ENCODE measurements at regions not wholly inside any gene's neighbourhood (a gene's known extent, or its start where the extent isn't known, plus 50 kb on each side); places are given as distances from the start of the nearest gene placed in this dataset.

GRCh38 chr10:53547364-53547763 lies 774.8 kb upstream of the MBL2 start:
- H3K36me3 ChIP-seq (ENCODE audit: insufficient read depth, low read length), result no peaks in the 10 kb centered on the region
- H3K79me2 ChIP-seq (ENCODE audit: insufficient read depth, low read length), result no peaks in the 10 kb centered on the region
- H3K9me3 ChIP-seq (ENCODE audit: insufficient read depth, low read length, severe bottlenecking), result no peaks in the 10 kb centered on the region
- no peak overlapping the region for H3K27ac ChIP-seq (ENCODE audit: low read length)
- TF ChIP-seq EZH2 (IDR thresholded peaks at IDR 0.05; ENCODE audit: borderline replicate concordance, low read depth, low read length, severe bottlenecking) (no peak), CTCF (IDR thresholded peaks at IDR 0.05; ENCODE audit: borderline replicate concordance, extremely low read depth, low read length, poor library complexity, severe bottlenecking) (no peak)
- H3K4me1 ChIP-seq (ENCODE audit: insufficient read depth, low read length), result no peaks in the 10 kb centered on the region
- H3K4me3 ChIP-seq (ENCODE audit: low read depth in 1 of 2, low read length in 2 of 2), result no peak overlapping the region
- H3K4me2 ChIP-seq (ENCODE audit: insufficient read depth, low read length), result no peak overlapping the region
- H4K20me1 ChIP-seq (ENCODE audit: insufficient read depth, low read length), result no peaks in the 10 kb centered on the region
- H3K27me3 ChIP-seq (ENCODE audit: insufficient read depth, low read length, poor library complexity), result no peaks in the 10 kb centered on the region
- no peak overlapping the region for H2AFZ ChIP-seq (ENCODE audit: low read depth, low read length)
- ATAC-seq (ENCODE audit: insufficient read depth, low read depth) (no peak), DNase-seq (no peak)
- H3K9ac ChIP-seq (ENCODE audit: low read depth, low read length), result no peak overlapping the region

- Histone ChIP-seq H3K79me2 (ENCODE audit: insufficient read depth, low read length) (no peaks in the 10 kb centered on the region), H3K27me3 (ENCODE audit: insufficient read depth, low read length, poor library complexity) (no peaks in the 10 kb centered on the region), H3K27ac (ENCODE audit: low read length) (no peak overlapping the region), H4K20me1 (ENCODE audit: insufficient read depth, low read length) (no peaks in the 10 kb centered on the region), H3K36me3 (ENCODE audit: insufficient read depth, low read length) (no peaks in the 10 kb centered on the region), H3K4me3 (ENCODE audit: low read depth in 1 of 2, low read length in 2 of 2) (no peak overlapping the region), H2AFZ (ENCODE audit: low read depth, low read length) (no peak overlapping the region), H3K9ac (ENCODE audit: low read depth, low read length) (no peak overlapping the region), H3K9me3 (ENCODE audit: insufficient read depth, low read length, severe bottlenecking) (no peaks in the 10 kb centered on the region), H3K4me1 (ENCODE audit: insufficient read depth, low read length) (no peaks in the 10 kb centered on the region), H3K4me2 (ENCODE audit: insufficient read depth, low read length) (no peak overlapping the region)
- ATAC-seq (ENCODE audit: insufficient read depth, low read depth), result no peak
- no peak for DNase-seq
- TF ChIP-seq EZH2 (IDR thresholded peaks at IDR 0.05; ENCODE audit: borderline replicate concordance, low read depth, low read length, severe bottlenecking) (no peak), CTCF (IDR thresholded peaks at IDR 0.05; ENCODE audit: borderline replicate concordance, extremely low read depth, low read length, poor library complexity, severe bottlenecking) (no peak)
Measured at GRCh38 chr10:53543410-53543809, 770.8 kb upstream of the MBL2 start.

GRCh38 chr10:53537508-53537907 lies 764.9 kb upstream of the MBL2 start:
- Histone ChIP-seq H3K4me1 (ENCODE audit: insufficient read depth, low read length) (no peaks in the 10 kb centered on the region), H3K79me2 (ENCODE audit: insufficient read depth, low read length) (no peaks in the 10 kb centered on the region), H3K36me3 (ENCODE audit: insufficient read depth, low read length) (no peaks in the 10 kb centered on the region), H3K4me3 (ENCODE audit: low read depth in 1 of 2, low read length in 2 of 2) (no peak overlapping the region), H3K9me3 (ENCODE audit: insufficient read depth, low read length, severe bottlenecking) (no peaks in the 10 kb centered on the region), H3K9ac (ENCODE audit: low read depth, low read length) (no peak overlapping the region), H4K20me1 (ENCODE audit: insufficient read depth, low read length) (no peaks in the 10 kb centered on the region), H3K27me3 (ENCODE audit: insufficient read depth, low read length, poor library complexity) (no peaks in the 10 kb centered on the region), H3K27ac (ENCODE audit: low read length) (no peak overlapping the region), H3K4me2 (ENCODE audit: insufficient read depth, low read length) (no peak overlapping the region), H2AFZ (ENCODE audit: low read depth, low read length) (no peak overlapping the region)
- no peak for DNase-seq
- TF ChIP-seq CTCF (IDR thresholded peaks at IDR 0.05; ENCODE audit: borderline replicate concordance, extremely low read depth, low read length, poor library complexity, severe bottlenecking) (no peak), EZH2 (IDR thresholded peaks at IDR 0.05; ENCODE audit: borderline replicate concordance, low read depth, low read length, severe bottlenecking) (no peak)
- no peak for ATAC-seq (ENCODE audit: insufficient read depth, low read depth)

- no peaks in the 10 kb centered on the region for H4K20me1 ChIP-seq (ENCODE audit: insufficient read depth, low read length)
- H2AFZ ChIP-seq (ENCODE audit: low read depth, low read length), result no peak overlapping the region
- ATAC-seq (ENCODE audit: insufficient read depth, low read depth), result no peak
- TF ChIP-seq EZH2 (IDR thresholded peaks at IDR 0.05; ENCODE audit: borderline replicate concordance, low read depth, low read length, severe bottlenecking) (no peak), CTCF (IDR thresholded peaks at IDR 0.05; ENCODE audit: borderline replicate concordance, extremely low read depth, low read length, poor library complexity, severe bottlenecking) (no peak)
- no peak overlapping the region for H3K9ac ChIP-seq (ENCODE audit: low read depth, low read length)
- H3K9me3 ChIP-seq (ENCODE audit: insufficient read depth, low read length, severe bottlenecking), result no peaks in the 10 kb centered on the region
- H3K79me2 ChIP-seq (ENCODE audit: insufficient read depth, low read length), result no peaks in the 10 kb centered on the region
- H3K4me1 ChIP-seq (ENCODE audit: insufficient read depth, low read length), result no peaks in the 10 kb centered on the region
- no peaks in the 10 kb centered on the region for H3K27me3 ChIP-seq (ENCODE audit: insufficient read depth, low read length, poor library complexity)
- H3K4me3 ChIP-seq (ENCODE audit: low read depth in 1 of 2, low read length in 2 of 2), result no peak overlapping the region
- no peak overlapping the region for H3K27ac ChIP-seq (ENCODE audit: low read length)
- no peak overlapping the region for H3K4me2 ChIP-seq (ENCODE audit: insufficient read depth, low read length)
- no peaks in the 10 kb centered on the region for H3K36me3 ChIP-seq (ENCODE audit: insufficient read depth, low read length)
- no peak for DNase-seq
Measured at GRCh38 chr10:53536322-53536721, 763.7 kb upstream of the MBL2 start.
